GM12878 (cell line): ENCODE measurements at regions not wholly inside any gene's neighbourhood (a gene's known extent, or its start where the extent isn't known, plus 50 kb on each side); places are given as distances from the start of the nearest gene placed in this dataset.

ENCODE experiments used
- ATAC-seq: fragments of 200-7000 bp; cut with Tn5 transposase; 3 replicates; pipeline ENCODE4 v1.9.1; 2020; ENCODE audit warnings: mild to moderate bottlenecking, moderate library complexity
- BruUV-seq: library from RNA; stranded (reverse); fragments of 400-500 nt; replicated peaks from 2 replicates; lab custom pipeline; 2021; lab: Mats Ljungman, UMichigan
- CTCF ChIA-PET: fragments of 300-600 bp; sonication (Branson Sonifier 250); formaldehyde crosslinking; extraction: SDS; loops from one replicate; lab custom pipeline; 2021; ENCODE audit warnings: inconsistent platforms; lab: Yijun Ruan, JAX
- POLR2A ChIA-PET: fragments of 350-600 bp; formaldehyde crosslinking; extraction: SDS; loops from one replicate; lab custom pipeline; 2021; ENCODE audit warnings: inconsistent platforms; lab: Charles Lee
- RAD21 ChIA-PET: fragments of 300-600 bp; sonication (Branson Sonifier 250); formaldehyde crosslinking; loops from one replicate; lab custom pipeline; 2023; ENCODE audit warnings: antibody characterized with exemption; ENCODE audit not compliant: unreplicated experiment; lab: Charles Lee
- SMC1A ChIA-PET: fragments of 300-600 bp; sonication (Branson Sonifier 250); formaldehyde crosslinking; loops from one replicate; lab custom pipeline; 2023; ENCODE audit not compliant: unreplicated experiment, uncharacterized antibody; lab: Charles Lee
- DNase-seq: peaks from one replicate; pipeline ENCODE4 v3.0.0-alpha.2; 2011; ENCODE audit warnings: low read depth, low spot score
- FAIRE-seq: peaks from 3 replicates; lab custom pipeline; 2011; peaks lifted over from hg19 to GRCh38; lab: Jason Lieb, UNC
- H2AFZ ChIP-seq: 2 replicates; pipeline ENCODE4 v1.6.0; 2011; ENCODE audit warnings: low read depth, low read length, control low read depth; ENCODE audit not compliant: control insufficient read depth
- H3K27ac ChIP-seq: 2 replicates; pipeline ENCODE4 v1.5.1; 2011; ENCODE audit warnings: control low read depth; ENCODE audit not compliant: control insufficient read depth, insufficient read depth
- H3K27me3 ChIP-seq, 2 experiments: replicated peaks in 1 of 2; 2 replicates each; pipeline versions ENCODE4 v1.6.0 to v1.6.1; 2011; ENCODE audit warnings: low read length in 1 of 2; ENCODE audit not compliant: control insufficient read depth in 2 of 2, insufficient read depth in 2 of 2
- H3K36me3 ChIP-seq, 2 experiments: 2 replicates each; pipeline ENCODE4 v1.5.1; 2011; ENCODE audit warnings: low read length in 1 of 2; ENCODE audit not compliant: control insufficient read depth in 2 of 2, insufficient read depth in 2 of 2
- H3K4me1 ChIP-seq: 2 replicates; pipeline ENCODE4 v1.6.1; 2011; ENCODE audit warnings: mild to moderate bottlenecking, low read length, moderate library complexity, mixed read lengths; ENCODE audit not compliant: control insufficient read depth, insufficient read depth
- H3K4me2 ChIP-seq: 2 replicates; pipeline ENCODE4 v1.6.0; 2011; ENCODE audit warnings: control low read depth; ENCODE audit not compliant: control insufficient read depth, insufficient read depth
- H3K4me3 ChIP-seq: fragments of 200-600 bp; sonication (generic); 2 replicates; pipeline ENCODE4 v1.5.1; 2016
- H3K79me2 ChIP-seq: 2 replicates; pipeline ENCODE4 v1.6.0; 2011; ENCODE audit warnings: low read length; ENCODE audit not compliant: control insufficient read depth, insufficient read depth
- H3K9ac ChIP-seq: 2 replicates; pipeline ENCODE4 v1.8.0; 2011; ENCODE audit warnings: low read length, control low read depth, mixed read lengths; ENCODE audit not compliant: control insufficient read depth, insufficient read depth
- H3K9me3 ChIP-seq: replicated peaks from 3 replicates; pipeline ENCODE4 v1.5.1; 2011; ENCODE audit warnings: mild to moderate bottlenecking, low read length; ENCODE audit not compliant: control insufficient read depth, insufficient read depth
- H4K20me1 ChIP-seq: 2 replicates; pipeline ENCODE4 v1.6.0; 2011; ENCODE audit not compliant: control insufficient read depth, insufficient read depth
- BACH1 ChIP-seq: fragments of 450-650 bp; IDR thresholded peaks from 2 replicates; pipeline ENCODE4 v1.6.1; 2017; ENCODE audit warnings: mild to moderate bottlenecking, borderline replicate concordance
- CBFB ChIP-seq: IDR thresholded peaks from 2 replicates; pipeline ENCODE4 v1.6.1; 2016; ENCODE audit warnings: antibody characterized with exemption, low read depth
- CEBPB ChIP-seq, 2 experiments: fragments of 150-350 bp in 1 of 2; IDR thresholded peaks; 2 replicates each; pipeline ENCODE4 v1.6.1; 2012 to 2014; ENCODE audit warnings: low read depth in 2 of 2, low read length in 2 of 2, borderline replicate concordance in 1 of 2, inconsistent platforms in 1 of 2
- CHD4 ChIP-seq: fragments of 200-600 bp; sonication (generic); IDR thresholded peaks from 2 replicates; pipeline ENCODE4 v1.6.1; 2016; ENCODE audit warnings: mild to moderate bottlenecking
- E2F4 ChIP-seq: IDR thresholded peaks from 2 replicates; pipeline ENCODE4 v1.6.1; 2012; ENCODE audit warnings: low read depth, low read length, improper control_type of control experiment
- NFXL1 ChIP-seq: fragments of 450-650 bp; IDR thresholded peaks from 2 replicates; pipeline ENCODE4 v1.6.1; 2017; ENCODE audit warnings: antibody characterized with exemption, mild to moderate bottlenecking, borderline replicate concordance
- RAD51 ChIP-seq: fragments of 450-650 bp; IDR thresholded peaks from 2 replicates; pipeline ENCODE4 v1.6.1; 2016; ENCODE audit warnings: moderate library complexity, mild to moderate bottlenecking, inconsistent platforms
- RELB ChIP-seq: fragments of 450-650 bp; IDR thresholded peaks from 2 replicates; pipeline ENCODE4 v1.6.1; 2017; ENCODE audit warnings: low read depth, mild to moderate bottlenecking, moderate library complexity
- SKIL ChIP-seq: fragments of 450-650 bp; IDR thresholded peaks from 2 replicates; pipeline ENCODE4 v1.6.1; 2017; ENCODE audit warnings: mild to moderate bottlenecking, low read depth, inconsistent platforms; ENCODE audit not compliant: poor library complexity, severe bottlenecking
- SMARCA5 ChIP-seq: fragments of 450-650 bp; IDR thresholded peaks from 2 replicates; pipeline ENCODE4 v1.6.1; 2017; ENCODE audit warnings: mild to moderate bottlenecking
- TAF1 ChIP-seq: IDR thresholded peaks from 2 replicates; pipeline ENCODE4 v1.6.1; 2011; ENCODE audit warnings: mild to moderate bottlenecking, low read depth, low read length, borderline replicate concordance
- TCF3 ChIP-seq: IDR thresholded peaks from 2 replicates; pipeline ENCODE4 v1.6.1; 2012; ENCODE audit warnings: low read depth, mild to moderate bottlenecking, low read length, borderline replicate concordance; ENCODE audit not compliant: insufficient read depth
- ZBED1 ChIP-seq: IDR thresholded peaks from 2 replicates; pipeline ENCODE4 v1.6.1; 2016; ENCODE audit warnings: borderline replicate concordance
- in situ Hi-C: fragments of 300-500 bp; cut with MboI; formaldehyde crosslinking; loops from 9 replicates; pipeline ENCODE4 v1.14.3; 2018; ENCODE audit warnings: mixed read lengths
- intact Hi-C: fragments of 100-400 bp; cut with micrococcal nuclease; formaldehyde crosslinking; loops from one replicate; pipeline ENCODE4 v1.14.2; 2022; ENCODE audit not compliant: unreplicated experiment

- Histone ChIP-seq H3K27me3 (no peaks in the 10 kb centered on the region), H3K27ac (no peak overlapping the region), H3K9me3 (no peaks in the 10 kb centered on the region), H3K36me3 (no peaks in the 10 kb centered on the region), H3K4me2 (no peak overlapping the region), H3K79me2 (no peaks in the 10 kb centered on the region), H3K4me3 (no peak overlapping the region), H3K9ac (no peak overlapping the region), H3K4me1 (no peaks in the 10 kb centered on the region), H4K20me1 (no peaks in the 10 kb centered on the region), H2AFZ (no peak overlapping the region)
- BruUV-seq, result no TSS peak
- FAIRE-seq, result no peak
- intact Hi-C loops, result no loop called here
- ChIA-PET POLR2A (no interaction called here), SMC1A (no interaction called here), RAD21 (no interaction called here), CTCF (no interaction called here)
- no peak for DNase-seq
- in situ Hi-C loops, result no loop called here
- no peak for ATAC-seq
- TF ChIP-seq CHD4, result no peak
- TF ChIP-seq ZBED1, result no peak
- no peak for TF ChIP-seq E2F4
- TF ChIP-seq CBFB, result no peak
- TF ChIP-seq BACH1, result no peak
- TF ChIP-seq TAF1, result no peak
- no peak for TF ChIP-seq RAD51
- TF ChIP-seq TCF3, result no peak
- no peak for TF ChIP-seq SMARCA5
- TF ChIP-seq CEBPB (IDR thresholded peaks at IDR 0.05; ENCODE audit: borderline replicate concordance in 1 of 2, low read depth in 2 of 2, low read length in 2 of 2), result no peak
Measured at GRCh38 chr14:25620515-25620914, 570.6 kb upstream of the STXBP6 start.

- FAIRE-seq, result no peak
- BruUV-seq, result no TSS peak
- no peak for TF ChIP-seq NFXL1
- TF ChIP-seq RELB, result no peak
- TF ChIP-seq SKIL, result no peak
Measured at GRCh38 chr14:25615174-25615573, 565.2 kb upstream of the STXBP6 start.

More at GRCh38 chr14:25615174-25615573, 565.2 kb upstream of the STXBP6 start:
- Histone ChIP-seq H3K4me3 (no peak overlapping the region), H3K9ac (no peak overlapping the region), H3K79me2 (no peaks in the 10 kb centered on the region), H3K9me3 (no peaks in the 10 kb centered on the region), H3K27me3 (no peaks in the 10 kb centered on the region), H3K36me3 (no peaks in the 10 kb centered on the region), H2AFZ (no peak overlapping the region), H4K20me1 (no peaks in the 10 kb centered on the region), H3K27ac (no peak overlapping the region), H3K4me2 (no peak overlapping the region), H3K4me1 (no peaks in the 10 kb centered on the region)
- ATAC-seq, result no peak
- intact Hi-C loops (no loop called here), in situ Hi-C loops (no loop called here)
- DNase-seq, result no peak
- ChIA-PET RAD21 (no interaction called here), CTCF (no interaction called here), SMC1A (no interaction called here), POLR2A (no interaction called here)
